AG04450 (cell line): ENCODE measurements at regions not wholly inside any gene's neighbourhood (a gene's known extent, or its start where the extent isn't known, plus 50 kb on each side); places are given as distances from the start of the nearest gene placed in this dataset.

ENCODE experiments used
- CTCF ChIA-PET: fragments of 300-600, 350-600 bp; formaldehyde crosslinking; extraction: SDS; loops from one replicate; lab custom pipeline; 2022; ENCODE audit warnings: antibody characterized with exemption, inconsistent platforms; lab: Charles Lee
- POLR2A ChIA-PET: fragments of 350-600 bp; formaldehyde crosslinking; extraction: SDS; loops from one replicate; lab custom pipeline; 2021; ENCODE audit warnings: antibody characterized with exemption, inconsistent platforms; lab: Yijun Ruan, JAX
- DNase-seq: peaks from one replicate; pipeline ENCODE4 v3.0.0-alpha.2; 2011; ENCODE audit warnings: low read depth, low spot score
- H3K27ac ChIP-seq: one replicate; pipeline ENCODE4 v1.5.1; 2012; ENCODE audit warnings: low read depth, low read length, control low read depth
- H3K27me3 ChIP-seq: one replicate; pipeline ENCODE4 v1.6.0; 2012; ENCODE audit warnings: low read length; ENCODE audit not compliant: control insufficient read depth, insufficient read depth
- H3K4me3 ChIP-seq: 2 replicates; pipeline ENCODE4 v1.5.1; 2011; ENCODE audit warnings: mild to moderate bottlenecking, low read depth, low read length, control low read depth
- H3K9me3 ChIP-seq: 2 replicates; pipeline ENCODE4 v1.5.1; 2012; ENCODE audit warnings: low read length; ENCODE audit not compliant: control insufficient read depth, insufficient read depth
- TF ChIP-seq, protein P1 (sequence below): IDR thresholded peaks from 2 replicates; pipeline ENCODE4 v1.5.1; 2011; ENCODE audit warnings: low read depth, low read length, control low read depth, inconsistent platforms

DNA sequence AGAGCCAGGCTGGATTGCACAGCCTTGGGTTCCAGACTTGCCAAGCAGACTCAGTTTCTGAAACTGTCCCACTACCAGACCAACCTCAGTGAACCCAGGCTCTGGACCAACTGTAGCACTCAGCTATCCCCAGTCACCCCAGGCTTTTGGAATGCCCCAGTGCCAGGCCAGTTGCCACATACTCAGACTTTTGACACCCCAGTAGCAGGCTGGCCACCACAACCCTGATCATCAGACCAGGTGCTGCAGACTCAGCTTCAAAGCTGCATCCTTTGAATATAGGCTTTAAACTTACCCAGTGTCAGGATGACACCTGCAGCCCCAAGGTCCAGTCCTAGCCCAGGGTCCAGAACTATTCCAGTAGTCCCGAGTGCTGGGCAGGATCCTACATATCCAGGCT, 1389.9 kb downstream of the ARAP2 start:
- TF ChIP-seq, protein P1, sequence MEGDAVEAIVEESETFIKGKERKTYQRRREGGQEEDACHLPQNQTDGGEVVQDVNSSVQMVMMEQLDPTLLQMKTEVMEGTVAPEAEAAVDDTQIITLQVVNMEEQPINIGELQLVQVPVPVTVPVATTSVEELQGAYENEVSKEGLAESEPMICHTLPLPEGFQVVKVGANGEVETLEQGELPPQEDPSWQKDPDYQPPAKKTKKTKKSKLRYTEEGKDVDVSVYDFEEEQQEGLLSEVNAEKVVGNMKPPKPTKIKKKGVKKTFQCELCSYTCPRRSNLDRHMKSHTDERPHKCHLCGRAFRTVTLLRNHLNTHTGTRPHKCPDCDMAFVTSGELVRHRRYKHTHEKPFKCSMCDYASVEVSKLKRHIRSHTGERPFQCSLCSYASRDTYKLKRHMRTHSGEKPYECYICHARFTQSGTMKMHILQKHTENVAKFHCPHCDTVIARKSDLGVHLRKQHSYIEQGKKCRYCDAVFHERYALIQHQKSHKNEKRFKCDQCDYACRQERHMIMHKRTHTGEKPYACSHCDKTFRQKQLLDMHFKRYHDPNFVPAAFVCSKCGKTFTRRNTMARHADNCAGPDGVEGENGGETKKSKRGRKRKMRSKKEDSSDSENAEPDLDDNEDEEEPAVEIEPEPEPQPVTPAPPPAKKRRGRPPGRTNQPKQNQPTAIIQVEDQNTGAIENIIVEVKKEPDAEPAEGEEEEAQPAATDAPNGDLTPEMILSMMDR, result no peak

DNA sequence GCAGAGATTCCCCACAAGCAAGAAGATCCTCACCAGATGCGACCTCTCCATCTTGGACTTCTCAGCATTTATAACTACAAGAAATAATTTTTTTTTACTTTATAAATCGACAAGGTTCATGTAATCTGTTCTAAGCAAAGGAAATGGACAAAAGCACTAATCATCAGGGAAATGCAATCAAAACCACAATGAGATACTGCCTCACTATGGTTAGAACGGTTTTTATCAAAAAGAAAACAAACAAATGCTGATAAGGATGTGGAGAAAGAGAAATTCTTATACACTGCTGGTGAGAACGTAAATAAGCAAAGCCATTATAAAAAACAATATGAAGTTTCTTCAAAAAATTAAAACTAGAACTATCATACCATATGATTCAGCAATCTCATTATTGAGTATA, 1382.6 kb downstream of the ARAP2 start:
- POLR2A ChIA-PET, result no interaction called here
- TF ChIP-seq, protein P1, result no peak
- Histone ChIP-seq H3K27me3 (no peaks in the 10 kb centered on the region), H3K27ac (no peak overlapping the region), H3K4me3 (no peak overlapping the region), H3K9me3 (0 out of 2 replicates have a peak, but pooled peaks cover 2% of the 10 kb centered on the region)
- DNase-seq, result no peak
- CTCF ChIA-PET, result no interaction called here

More for the DNA sequence above, 1389.9 kb downstream of the ARAP2 start:
- no peaks in the 10 kb centered on the region for H3K27me3 ChIP-seq
- H3K4me3 ChIP-seq, result no peak overlapping the region
- ChIA-PET CTCF (no interaction called here), POLR2A (no interaction called here)
- H3K27ac ChIP-seq, result no peak overlapping the region
- no peak for DNase-seq
- peaks cover under 1% of the 10 kb centered on the region for H3K9me3 ChIP-seq

DNA sequence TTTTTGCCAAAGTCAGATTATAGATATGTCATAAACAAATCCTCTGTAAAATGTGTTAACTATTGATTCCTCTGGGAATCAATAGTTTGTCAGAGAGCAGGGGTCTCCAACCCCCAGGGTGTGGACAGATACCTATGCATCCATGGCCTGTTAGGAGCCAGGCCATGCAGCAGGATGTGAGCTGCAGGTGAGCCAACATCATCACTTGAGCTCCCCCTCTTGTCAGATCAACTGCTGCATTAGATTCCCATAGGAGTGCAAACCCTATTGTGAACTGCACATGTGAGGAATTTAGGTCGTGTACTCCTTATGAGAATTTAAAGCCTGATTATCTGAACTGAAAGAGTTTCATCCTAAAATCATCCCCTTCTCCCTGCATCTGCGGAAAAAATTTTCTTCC, 1365.4 kb downstream of the ARAP2 start:
- H3K9me3 ChIP-seq, result peaks cover 4% of the 10 kb centered on the region
- no peak overlapping the region for H3K27ac ChIP-seq
- TF ChIP-seq, protein P1, result no peak
- ChIA-PET CTCF (no interaction called here), POLR2A (no interaction called here)
- no peak for DNase-seq
- H3K4me3 ChIP-seq, result no peak overlapping the region
- H3K27me3 ChIP-seq, result no peaks in the 10 kb centered on the region

DNA sequence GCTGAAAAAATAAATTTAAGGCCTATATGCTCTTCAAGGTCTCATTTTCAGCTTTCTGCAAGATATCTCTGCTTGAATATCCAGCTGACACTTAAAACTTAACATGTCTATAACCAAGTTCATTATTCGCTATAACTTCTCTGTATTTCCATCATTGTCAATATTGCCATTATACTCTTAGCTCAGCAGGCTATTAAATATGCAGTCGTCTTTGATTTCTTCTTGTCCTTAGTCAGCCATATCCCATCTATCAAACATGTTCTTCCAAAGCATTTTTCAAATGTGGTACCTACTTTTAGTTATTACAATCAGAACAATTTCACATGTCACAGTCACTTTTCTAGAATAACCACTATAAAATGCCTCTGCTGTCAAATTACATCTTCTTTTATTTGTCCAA, 1364.1 kb downstream of the ARAP2 start:
- H3K9me3 ChIP-seq, result peaks cover 4% of the 10 kb centered on the region
- CTCF ChIA-PET, result no interaction called here
- no peaks in the 10 kb centered on the region for H3K27me3 ChIP-seq
- TF ChIP-seq, protein P1, result no peak
- H3K27ac ChIP-seq, result no peak overlapping the region
- no peak overlapping the region for H3K4me3 ChIP-seq
- no peak for DNase-seq
- POLR2A ChIA-PET, result no interaction called here

DNA sequence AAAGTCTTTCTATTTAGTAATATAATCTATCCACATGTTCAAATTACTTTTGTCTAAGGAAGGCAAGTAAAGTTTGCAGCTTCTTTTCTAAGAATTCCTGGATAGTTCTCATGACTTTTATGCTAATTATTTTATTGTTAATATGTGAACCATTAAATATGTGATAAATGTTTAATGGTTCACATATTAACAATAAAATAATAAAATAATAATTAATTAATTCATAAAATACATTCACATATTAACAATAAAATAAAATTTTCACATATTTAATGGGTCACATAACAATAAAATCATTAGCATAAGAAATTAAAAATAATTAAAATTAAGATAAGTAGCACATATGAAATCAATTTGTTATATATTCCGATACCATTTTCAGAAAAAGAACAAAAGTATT, 1352.4 kb downstream of the ARAP2 start:
- no peaks in the 10 kb centered on the region for H3K27me3 ChIP-seq
- peaks cover 7% of the 10 kb centered on the region for H3K9me3 ChIP-seq
- no peak overlapping the region for H3K4me3 ChIP-seq
- POLR2A ChIA-PET, result no interaction called here
- TF ChIP-seq, protein P1, result no peak
- CTCF ChIA-PET, result no interaction called here
- DNase-seq, result no peak
- no peak overlapping the region for H3K27ac ChIP-seq
